Pancreas (tissue), 10 donors: ENCODE measurements at regions not wholly inside any gene's neighbourhood (a gene's known extent, or its start where the extent isn't known, plus 50 kb on each side); places are given as distances from the start of the nearest gene placed in this dataset.

Source experiments
- ATAC-seq, 4 donors: fragments of 200-7000 bp; cut with Tn5 transposase; one replicate each; pipeline versions ENCODE4 v1.8.0 to v1.9.1; 2020; ENCODE audit warnings: mild to moderate bottlenecking in 4 of 4, moderate library complexity in 4 of 4
- DNase-seq, 6 donors: peaks; one replicate each; pipeline ENCODE4 v3.0.0-alpha.2; 2020
- FAIRE-seq: peaks from 2 replicates; lab custom pipeline; 2012; peaks lifted over from hg19 to GRCh38; lab: Jason Lieb, UNC
- H3K27ac ChIP-seq, 4 donors: fragments of 200-600 bp; sonication (generic); 1 replicate in 3 of 4; 2 replicates in 1 of 4; pipeline versions ENCODE4 v1.5.0 to v1.8.0; 2020
- H3K27me3 ChIP-seq, 4 donors: fragments of 200-600 bp; one replicate each; pipeline ENCODE4 v1.8.0; 2021
- H3K36me3 ChIP-seq, 3 donors: fragments of 200-600 bp; sonication (generic) in 1 of 3; one replicate each; pipeline versions ENCODE4 v1.5.0 to v1.8.0; 2020 to 2021
- H3K4me1 ChIP-seq, 3 donors: fragments of 200-600 bp; one replicate each; pipeline ENCODE4 v1.8.0; 2021
- H3K4me3 ChIP-seq, 4 donors: fragments of 200-600 bp; sonication (generic) in 2 of 4; one replicate each; pipeline versions ENCODE4 v1.5.0 to v1.8.0; 2020 to 2021
- H3K9me3 ChIP-seq, 4 donors: fragments of 200-600 bp; one replicate each; pipeline ENCODE4 v1.8.0; 2021
- CTCF ChIP-seq, 4 donors: fragments of 200-600 bp; sonication (generic) in 3 of 4; IDR thresholded peaks; one replicate each; pipeline versions ENCODE4 v1.5.0 to v1.8.0; 2021; ENCODE audit warnings: antibody characterized with exemption in 4 of 4
- WGBS, 2 donors: extraction: QIAGEN DNeasy Blood & Tissue Kit; methylation state at CpG; one replicate each; pipeline ENCODE4 v1.1.7; 2013; 5-methylcytosine and 5-hydroxymethylcytosine counted together
- intact Hi-C, 3 donors: fragments of 100-400 bp; cut with DNase I; formaldehyde crosslinking; loops; one replicate each; pipeline versions ENCODE4 v1.11.1 to v1.14.2; 2022
- donor health status: healthy with polysubstance abuse.
- donor health status: DM: no; HTN: no; CAD: no; lungs with moderate emphysema.
- donor health status: DM: no; HTN: no; CAD: no.
- donor health status: control.
- donor health status: control.
- donor health status: Bipolar disorder and iron deficiency.
- donor health status: DM: yes; HTN: yes; CAD: no.
- donor health status: DM: no; HTN: no; CAD: no.
- donor health status: DM: no; HTN: no; CAD: no.
- donor health status: DM: yes; HTN: yes; CAD: no.

GRCh38 chr18:45328296-45328695 is 287.0 kb upstream of the SLC14A2 start:
- Histone ChIP-seq H3K4me3 (no peak overlapping the region), H3K27ac (no peak overlapping the region), H3K27me3 (no peaks in the 10 kb centered on the region), H3K4me1 (no peaks in the 10 kb centered on the region), H3K36me3 (no peaks in the 10 kb centered on the region), H3K9me3 (no peaks in the 10 kb centered on the region)
- FAIRE-seq: no peak
- TF ChIP-seq CTCF (IDR thresholded peaks at IDR 0.05): no peak
- intact Hi-C loops: no loop called here
- ATAC-seq: no peak
- 93 to 97% methylated on average over 2 of the region's 2 CpGs for WGBS, 2 donors
- DNase-seq: no peak

- WGBS, 2 donors: 82 to 86% methylated on average over 6 of the region's 6 CpGs
- no peaks in the 10 kb centered on the region for H3K36me3 ChIP-seq
- no peak overlapping the region for H3K27ac ChIP-seq
- no peak for ATAC-seq
- intact Hi-C loops: no loop called here
- no peak for FAIRE-seq
- H3K27me3 ChIP-seq: no peaks in the 10 kb centered on the region
- H3K4me3 ChIP-seq: no peak overlapping the region
- H3K4me1 ChIP-seq: no peaks in the 10 kb centered on the region
- no peaks in the 10 kb centered on the region for H3K9me3 ChIP-seq
- DNase-seq: no peak
- TF ChIP-seq CTCF (IDR thresholded peaks at IDR 0.05): no peak
These were observed 286.5 kb upstream of the SLC14A2 start for GRCh38 chr18:45328811-45329210.

DNA sequence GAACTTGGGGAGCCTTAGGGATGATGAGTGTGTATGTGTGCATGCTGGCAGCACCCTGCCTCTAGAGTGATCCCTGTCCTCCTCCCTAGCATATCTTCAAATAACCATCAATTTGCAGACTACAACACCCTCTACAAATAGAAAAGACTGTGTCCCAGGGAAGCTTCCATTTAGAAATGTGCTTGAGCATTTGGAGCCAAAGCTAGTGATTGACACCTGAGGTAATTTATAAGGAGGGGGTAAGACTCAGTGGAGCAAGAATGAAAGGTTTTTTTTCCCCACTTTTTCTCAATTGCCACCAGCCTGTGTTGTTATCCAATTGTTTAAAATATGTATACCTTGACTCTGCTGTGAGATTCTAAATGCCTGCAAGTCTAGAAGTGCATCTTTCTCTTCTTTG is 286.0 kb upstream of the SLC14A2 start:
- Histone ChIP-seq H3K4me3 (no peak overlapping the region), H3K27ac (no peak overlapping the region), H3K9me3 (no peaks in the 10 kb centered on the region), H3K27me3 (no peaks in the 10 kb centered on the region), H3K36me3 (no peaks in the 10 kb centered on the region), H3K4me1 (no peaks in the 10 kb centered on the region)
- DNase-seq: no peak
- TF ChIP-seq CTCF (IDR thresholded peaks at IDR 0.05): no peak
- intact Hi-C loops: no loop called here
- no peak for FAIRE-seq
- ATAC-seq: no peak

DNA sequence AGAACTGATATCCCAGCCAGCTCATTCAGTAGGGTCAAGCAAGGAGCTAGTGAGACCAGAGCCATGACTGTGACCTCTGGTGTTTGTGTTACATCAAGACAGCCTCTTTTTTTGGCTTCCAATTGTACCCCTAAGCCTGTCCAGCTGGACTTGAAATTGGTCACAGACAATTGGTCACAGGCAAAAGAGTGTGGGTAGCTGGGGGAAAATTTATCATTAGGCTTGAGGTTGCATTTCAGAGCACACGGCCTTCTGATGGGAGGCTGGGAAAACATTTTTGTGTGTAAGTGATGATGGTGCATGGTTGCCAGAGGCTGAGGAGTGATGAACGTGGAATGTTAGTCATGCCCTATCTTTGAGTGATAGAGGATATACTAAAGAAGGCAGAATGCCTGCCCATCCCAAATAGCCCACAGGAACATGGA is 285.1 kb upstream of the SLC14A2 start:
- 78 to 91% methylated on average over 2 of the region's 2 CpGs for WGBS, 2 donors
- no peak for FAIRE-seq
- no peaks in the 10 kb centered on the region for H3K9me3 ChIP-seq
- no peak for TF ChIP-seq CTCF (IDR thresholded peaks at IDR 0.05)
- ATAC-seq: no peak
- intact Hi-C loops: no loop called here
- H3K27ac ChIP-seq: no peak overlapping the region
- H3K27me3 ChIP-seq: no peaks in the 10 kb centered on the region
- H3K4me3 ChIP-seq: no peak overlapping the region
- no peaks in the 10 kb centered on the region for H3K36me3 ChIP-seq
- no peaks in the 10 kb centered on the region for H3K4me1 ChIP-seq
- DNase-seq: no peak

- intact Hi-C loops: no loop called here
- Histone ChIP-seq H3K36me3 (no peaks in the 10 kb centered on the region), H3K27ac (no peak overlapping the region), H3K27me3 (no peaks in the 10 kb centered on the region), H3K9me3 (no peaks in the 10 kb centered on the region), H3K4me3 (no peak overlapping the region), H3K4me1 (no peaks in the 10 kb centered on the region)
- no peak for TF ChIP-seq CTCF (IDR thresholded peaks at IDR 0.05)
- FAIRE-seq (no peak), ATAC-seq (no peak), DNase-seq (no peak)
- 86 to 95% methylated on average over 1 of the region's 1 CpG for WGBS, 2 donors
These were observed 282.4 kb upstream of the SLC14A2 start for GRCh38 chr18:45332871-45333270.
